ENCODE measurements at regions not wholly inside any gene's neighbourhood (a gene's known extent, or its start where the extent isn't known, plus 50 kb on each side); places are given as distances from the start of the nearest gene placed in this dataset.
"Not testable (repeated sequence)": the region's sequence is repeated elsewhere in the genome, so short reads cannot be mapped to it uniquely, and the experiment has no call there.

DNA sequence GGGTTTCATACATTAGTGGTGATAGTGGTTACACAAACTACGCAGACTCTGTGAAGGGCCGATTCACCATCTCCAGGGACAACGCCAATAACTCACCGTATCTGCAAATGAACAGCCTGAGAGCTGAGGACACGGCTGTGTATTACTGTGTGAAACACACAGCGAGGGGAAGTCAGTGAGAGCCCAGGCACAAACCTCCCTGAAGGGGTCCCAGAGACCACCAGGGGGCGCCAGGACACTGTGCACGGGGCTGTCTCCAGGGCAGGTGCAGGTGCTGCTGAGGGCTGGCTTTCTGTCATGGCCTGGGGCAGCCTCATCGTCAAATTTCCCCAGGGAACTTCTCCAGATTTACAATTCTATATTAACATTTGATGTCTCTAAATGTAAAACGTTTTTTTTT lies 184.6 kb upstream of the TP53TG3C start:
- TF ChIP-seq, protein P1, sequence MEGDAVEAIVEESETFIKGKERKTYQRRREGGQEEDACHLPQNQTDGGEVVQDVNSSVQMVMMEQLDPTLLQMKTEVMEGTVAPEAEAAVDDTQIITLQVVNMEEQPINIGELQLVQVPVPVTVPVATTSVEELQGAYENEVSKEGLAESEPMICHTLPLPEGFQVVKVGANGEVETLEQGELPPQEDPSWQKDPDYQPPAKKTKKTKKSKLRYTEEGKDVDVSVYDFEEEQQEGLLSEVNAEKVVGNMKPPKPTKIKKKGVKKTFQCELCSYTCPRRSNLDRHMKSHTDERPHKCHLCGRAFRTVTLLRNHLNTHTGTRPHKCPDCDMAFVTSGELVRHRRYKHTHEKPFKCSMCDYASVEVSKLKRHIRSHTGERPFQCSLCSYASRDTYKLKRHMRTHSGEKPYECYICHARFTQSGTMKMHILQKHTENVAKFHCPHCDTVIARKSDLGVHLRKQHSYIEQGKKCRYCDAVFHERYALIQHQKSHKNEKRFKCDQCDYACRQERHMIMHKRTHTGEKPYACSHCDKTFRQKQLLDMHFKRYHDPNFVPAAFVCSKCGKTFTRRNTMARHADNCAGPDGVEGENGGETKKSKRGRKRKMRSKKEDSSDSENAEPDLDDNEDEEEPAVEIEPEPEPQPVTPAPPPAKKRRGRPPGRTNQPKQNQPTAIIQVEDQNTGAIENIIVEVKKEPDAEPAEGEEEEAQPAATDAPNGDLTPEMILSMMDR (IDR thresholded peaks at IDR 0.05 in 8 of 11, conservative IDR thresholded peaks at IDR 0.05 in 3 of 11), result peak in 5 of 11 experiments; percentile 23 to 44 (median 34)
- intact Hi-C loops (cut with DNase I; ENCODE audit: low total_unique reads); H3K4me3 ChIP-seq; H3K36me3 ChIP-seq; H3K27ac ChIP-seq; H3K4me1 ChIP-seq; H3K27me3 ChIP-seq (replicated peaks in 1 of 7); H3K9me3 ChIP-seq: not testable (repeated sequence)
- 18 to 37% (median 33%) methylated on average over 6 to 8 of the region's 10 CpGs; no CpG with 5 or more reads in 1 of the 5 donors for WGBS, 5 donors
- peak; percentile 70 for DNase-seq

DNA sequence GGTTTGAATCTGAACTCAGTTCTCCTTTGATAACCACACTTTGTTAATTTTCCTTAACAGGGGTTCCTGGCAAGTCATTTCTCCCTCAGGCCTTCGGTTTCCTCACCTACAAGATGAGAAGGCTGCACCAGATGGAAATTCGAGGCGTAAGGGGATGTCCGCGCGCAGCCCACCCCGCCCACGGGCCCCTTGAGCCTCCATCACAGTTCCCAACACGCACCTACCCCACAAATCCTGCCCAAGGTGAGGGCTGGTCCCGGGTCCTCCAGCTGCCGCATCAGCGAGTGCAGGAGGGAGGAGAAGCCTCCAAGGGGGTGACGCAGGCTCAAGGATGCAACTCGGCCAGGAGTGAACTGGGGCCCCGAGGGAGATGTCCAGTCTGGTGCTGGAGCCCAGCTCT lies 166.9 kb upstream of the TP53TG3C start:
- not testable (repeated sequence) for H3K4me3 ChIP-seq
- peaks cover 0 to 13% (median 0%) of the 10 kb centered on the region in 8 donors for H3K9me3 ChIP-seq

DNA sequence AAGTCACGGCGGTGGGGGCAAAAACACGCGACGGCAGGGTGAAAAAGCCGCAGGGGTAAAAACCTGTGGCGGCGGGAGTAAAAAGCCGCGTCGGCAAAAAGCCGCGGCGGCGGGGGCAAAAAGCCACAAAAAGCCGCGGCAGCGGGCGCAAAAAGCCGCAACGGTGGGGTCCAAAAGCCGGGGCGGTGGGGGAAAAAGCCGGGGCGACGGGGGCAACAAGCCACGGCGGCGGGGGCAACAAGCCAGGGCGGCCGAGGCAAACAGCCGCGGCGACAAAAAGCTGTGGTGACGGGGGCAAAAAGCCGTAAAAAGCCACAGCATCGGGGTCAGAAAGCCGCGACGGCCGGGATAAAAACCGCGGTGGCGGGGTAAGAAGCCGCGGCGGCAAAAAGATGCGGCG lies 166.1 kb upstream of the TP53TG3C start:
- H3K4me3 ChIP-seq; H3K36me3 ChIP-seq; intact Hi-C loops (cut with DNase I; ENCODE audit: low total_unique reads); H3K4me1 ChIP-seq; H3K27ac ChIP-seq; DNase-seq: not testable (repeated sequence)
- 40 to 66% (median 57%) methylated on average over 21 to 43 of the region's 49 CpGs for WGBS, 5 donors
- H3K27me3 ChIP-seq (replicated peaks in 1 of 7), result peaks cover 0 to 25% (median 0%) of the 10 kb centered on the region in 7 donors
- H3K9me3 ChIP-seq, result peaks cover 0 to 13% (median 0%) of the 10 kb centered on the region in 8 donors

More for the DNA sequence above, 166.9 kb upstream of the TP53TG3C start:
- DNase-seq; H3K27ac ChIP-seq; intact Hi-C loops (cut with DNase I; ENCODE audit: low total_unique reads); H3K4me1 ChIP-seq; H3K36me3 ChIP-seq: not testable (repeated sequence)
- 52 to 70% (median 61%) methylated on average over 12 to 15 of the region's 15 CpGs for WGBS, 5 donors
- H3K27me3 ChIP-seq (replicated peaks in 1 of 7), result peaks cover 0 to 25% (median 0%) of the 10 kb centered on the region in 7 donors

DNA sequence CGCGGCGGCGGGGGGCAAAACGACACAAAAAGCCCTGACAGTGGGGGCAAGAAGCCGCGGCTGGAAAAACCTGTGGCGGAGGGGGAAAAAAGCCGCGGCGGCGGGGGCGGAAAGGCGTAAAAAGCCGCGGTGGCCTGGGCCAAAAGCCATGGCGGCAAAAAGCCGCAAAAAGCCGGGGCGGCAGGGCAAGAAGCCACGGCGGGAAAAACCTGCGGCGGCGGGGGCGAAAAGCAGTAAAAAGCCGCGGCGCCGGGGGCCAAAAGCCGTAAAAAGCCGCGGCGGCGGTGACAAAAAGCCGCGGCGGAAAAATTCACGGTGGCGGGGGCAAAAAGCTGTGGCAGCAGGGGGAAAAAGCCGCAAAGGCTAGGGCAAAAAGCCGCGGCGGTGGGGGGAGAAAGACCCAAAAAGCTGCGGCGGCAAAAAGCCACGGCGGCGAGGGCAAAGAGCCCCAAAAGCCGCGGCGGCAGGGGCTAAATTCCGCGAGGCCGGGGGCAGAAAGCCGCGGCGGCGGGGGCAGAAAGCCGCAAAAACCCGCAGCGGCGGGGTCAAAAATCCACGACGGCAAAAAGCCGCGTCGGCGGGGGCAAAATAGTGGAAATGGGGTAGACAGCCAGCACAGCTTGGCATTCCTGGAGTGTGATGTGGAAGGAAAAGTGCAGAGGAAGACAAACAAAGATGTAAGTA lies 165.2 kb upstream of the TP53TG3C start:
- DNase-seq; H3K36me3 ChIP-seq; H3K27ac ChIP-seq; H3K4me3 ChIP-seq; H3K4me1 ChIP-seq; intact Hi-C loops (cut with DNase I; ENCODE audit: low total_unique reads): not testable (repeated sequence)
- Histone ChIP-seq H3K9me3 (peaks cover 0 to 13% (median 0%) of the 10 kb centered on the region in 8 donors), H3K27me3 (replicated peaks in 1 of 7) (peaks cover 0 to 25% (median 0%) of the 10 kb centered on the region in 7 donors)
- 36 to 54% (median 47%) methylated on average over 57 to 64 of the region's 69 CpGs for WGBS, 5 donors

DNA sequence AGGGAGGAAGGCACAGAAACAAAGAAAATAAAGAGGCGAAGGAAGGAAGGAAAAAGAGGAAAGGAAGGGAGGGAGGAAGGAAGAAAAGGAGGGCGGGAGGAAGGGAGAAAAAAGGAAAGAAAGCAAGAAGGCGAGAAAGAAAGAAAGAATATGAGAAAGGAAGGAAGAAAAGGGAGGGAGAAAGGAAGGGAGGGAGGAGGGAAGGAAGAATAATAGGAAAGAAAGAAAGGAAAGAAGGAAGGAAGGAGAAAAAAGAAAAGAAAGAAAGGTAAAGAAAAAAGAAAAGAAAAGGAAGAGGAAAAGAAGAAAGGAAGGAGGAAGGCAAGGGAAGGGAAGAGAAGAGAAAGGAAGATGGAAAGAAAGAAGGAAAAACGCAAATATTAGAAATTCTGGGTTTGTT lies 145.2 kb upstream of the TP53TG3C start:
- H3K4me1 ChIP-seq; intact Hi-C loops (cut with DNase I; ENCODE audit: low total_unique reads); DNase-seq; H3K36me3 ChIP-seq; H3K4me3 ChIP-seq; H3K9me3 ChIP-seq; H3K27ac ChIP-seq; H3K27me3 ChIP-seq (replicated peaks in 1 of 7): not testable (repeated sequence)
- 26 to 50% (median 36%) methylated on average over 4 of the region's 4 CpGs for WGBS, 5 donors

DNA sequence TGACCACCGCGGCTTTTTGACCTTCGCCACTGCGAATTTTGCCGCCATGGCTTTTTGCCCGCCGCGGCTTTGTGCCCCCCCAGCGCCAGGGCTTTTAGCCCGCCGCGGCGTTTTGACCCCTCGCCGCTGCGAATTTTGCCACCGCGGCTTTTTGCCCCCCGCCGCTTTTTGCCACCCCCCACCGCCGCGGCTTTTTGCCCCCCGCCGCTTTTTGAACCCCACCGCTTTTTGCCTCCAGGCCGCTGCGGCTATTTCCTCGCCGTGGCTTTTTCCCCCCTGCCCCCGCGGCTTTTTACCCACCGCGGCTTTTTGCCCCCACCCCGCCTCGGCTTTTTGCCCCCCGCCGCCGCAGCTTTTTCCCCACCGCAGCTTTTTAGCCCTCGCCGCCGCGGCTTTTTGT lies 134.8 kb upstream of the TP53TG3C start:
- TF ChIP-seq, protein P1 (IDR thresholded peaks at IDR 0.05 in 8 of 11, conservative IDR thresholded peaks at IDR 0.05 in 3 of 11), result no peak
- TF ChIP-seq POLR2A (IDR thresholded peaks at IDR 0.05), result no peak
- no peak for TF ChIP-seq POLR2AphosphoS5 (IDR thresholded peaks at IDR 0.05)
- Histone ChIP-seq H3K36me3 (no peaks in the 10 kb centered on the region), H3K4me1 (no peaks in the 10 kb centered on the region), H3K9me3 (peaks cover 0 to 8% (median 0%) of the 10 kb centered on the region in 8 donors), H3K27me3 (replicated peaks in 1 of 7) (peaks cover 0 to 14% (median 0%) of the 10 kb centered on the region in 7 donors), H3K4me3 (no peak overlapping the region), H3K27ac (no peak overlapping the region)
- 24 to 53% (median 39%) methylated on average over 41 to 44 of the region's 44 CpGs for WGBS, 5 donors
- intact Hi-C loops (cut with DNase I; ENCODE audit: low total_unique reads), result no loop called here
- peak; percentile 13 for DNase-seq

DNA sequence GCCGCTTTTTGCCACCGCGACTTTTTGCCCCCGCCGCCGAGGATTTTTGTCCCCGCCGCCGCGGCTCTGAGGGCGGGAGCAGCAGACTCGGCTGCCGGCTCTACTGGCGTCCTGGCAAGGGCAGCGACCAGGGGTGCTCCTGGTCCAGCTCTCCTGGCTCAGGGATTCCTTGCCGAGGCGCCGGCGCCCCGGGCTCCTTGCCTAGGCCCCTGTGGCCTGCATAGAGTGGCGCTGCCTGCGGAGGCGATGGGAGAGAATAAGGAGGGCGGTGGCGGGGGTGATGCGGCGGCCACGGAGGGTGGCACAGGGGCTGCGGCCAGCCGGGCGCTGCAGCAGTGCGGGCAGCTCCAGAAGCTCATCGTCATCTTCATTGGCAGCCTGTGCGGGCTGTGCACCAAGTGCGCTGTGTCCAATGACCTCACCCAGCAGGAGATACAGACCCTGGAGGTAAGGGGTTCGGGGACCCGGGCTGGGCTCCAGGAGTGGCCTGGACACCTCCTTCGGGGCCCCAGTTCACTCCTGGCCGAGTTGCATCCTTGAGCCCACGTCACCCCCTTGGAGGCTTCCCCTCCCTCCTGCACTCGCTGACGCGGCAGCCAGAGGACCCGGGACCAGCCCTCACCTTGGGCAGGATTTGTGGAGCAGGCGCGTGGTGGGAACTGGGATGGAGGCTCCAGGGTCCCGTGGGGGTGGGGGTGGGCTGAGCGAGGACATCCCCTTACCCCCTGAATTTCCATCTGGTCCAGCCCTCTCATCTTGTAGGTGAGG lies 134.2 kb upstream of the TP53TG3C start:
- H3K36me3 ChIP-seq; intact Hi-C loops (cut with DNase I; ENCODE audit: low total_unique reads); H3K4me3 ChIP-seq; H3K4me1 ChIP-seq; H3K27ac ChIP-seq; H3K9me3 ChIP-seq: not testable (repeated sequence)
- peak; percentile 39 for DNase-seq
- 45 to 57% (median 53%) methylated on average over 7 to 37 of the region's 48 CpGs for WGBS, 5 donors
- H3K27me3 ChIP-seq (replicated peaks in 1 of 7), result peaks cover 0 to 14% (median 0%) of the 10 kb centered on the region in 7 donors

DNA sequence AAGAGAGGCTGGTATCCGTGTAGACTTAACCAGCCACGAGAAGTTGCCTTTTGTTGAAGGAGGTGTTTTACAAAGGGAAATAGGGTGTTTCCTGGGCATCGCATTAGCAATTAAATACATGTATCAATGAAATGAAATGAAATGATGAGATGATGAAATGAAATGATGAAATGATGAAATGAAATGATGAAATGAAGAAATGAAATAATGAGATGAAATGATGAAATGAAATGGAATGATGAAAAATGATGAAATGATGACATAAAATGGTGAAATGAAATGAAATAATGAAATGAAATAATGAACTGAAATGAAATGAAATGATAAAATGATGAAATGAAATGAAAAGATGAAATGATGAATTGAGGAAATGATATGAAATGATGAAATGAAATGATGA lies 131.3 kb upstream of the TP53TG3C start:
- H3K27me3 ChIP-seq (replicated peaks in 1 of 7), result peaks cover 0 to 14% (median 0%) of the 10 kb centered on the region in 7 donors
- H3K27ac ChIP-seq; H3K36me3 ChIP-seq; H3K4me3 ChIP-seq; H3K4me1 ChIP-seq; H3K9me3 ChIP-seq; intact Hi-C loops (cut with DNase I; ENCODE audit: low total_unique reads); DNase-seq: not testable (repeated sequence)
- 73 to 90% (median 82%) methylated on average over 3 of the region's 3 CpGs for WGBS, 5 donors
